Urinary bladder (tissue), 3 donors: ENCODE measurements at regions not wholly inside any gene's neighbourhood (a gene's known extent, or its start where the extent isn't known, plus 50 kb on each side); places are given as distances from the start of the nearest gene placed in this dataset.
"Not testable (repeated sequence)": the region's sequence is repeated elsewhere in the genome, so short reads cannot be mapped to it uniquely, and the experiment has no call there.

Experiments used
- DNase-seq: peaks from one replicate; pipeline ENCODE4 v3.0.0-alpha.2; 2015; ENCODE audit errors: extremely low spot score
- H3K27ac ChIP-seq: one replicate; pipeline ENCODE4 v1.5.1; 2013; ENCODE audit warnings: low read depth, mild to moderate bottlenecking, moderate library complexity
- H3K36me3 ChIP-seq: one replicate; pipeline ENCODE4 v1.6.1; 2013; ENCODE audit warnings: mild to moderate bottlenecking, moderate library complexity; ENCODE audit not compliant: insufficient read depth
- H3K4me1 ChIP-seq: one replicate; pipeline ENCODE4 v1.6.1; 2013; ENCODE audit warnings: mild to moderate bottlenecking, moderate library complexity; ENCODE audit not compliant: insufficient read depth
- H3K4me3 ChIP-seq: one replicate; pipeline ENCODE4 v1.5.1; 2013; ENCODE audit warnings: low read depth, low read length
- WGBS: extraction: QIAGEN DNeasy Blood & Tissue Kit; methylation state at CpG from one replicate; pipeline ENCODE4 v1.1.7; 2013; 5-methylcytosine and 5-hydroxymethylcytosine counted together
- donor health status: healthy with polysubstance abuse.
- donor health status: healthy.

DNA sequence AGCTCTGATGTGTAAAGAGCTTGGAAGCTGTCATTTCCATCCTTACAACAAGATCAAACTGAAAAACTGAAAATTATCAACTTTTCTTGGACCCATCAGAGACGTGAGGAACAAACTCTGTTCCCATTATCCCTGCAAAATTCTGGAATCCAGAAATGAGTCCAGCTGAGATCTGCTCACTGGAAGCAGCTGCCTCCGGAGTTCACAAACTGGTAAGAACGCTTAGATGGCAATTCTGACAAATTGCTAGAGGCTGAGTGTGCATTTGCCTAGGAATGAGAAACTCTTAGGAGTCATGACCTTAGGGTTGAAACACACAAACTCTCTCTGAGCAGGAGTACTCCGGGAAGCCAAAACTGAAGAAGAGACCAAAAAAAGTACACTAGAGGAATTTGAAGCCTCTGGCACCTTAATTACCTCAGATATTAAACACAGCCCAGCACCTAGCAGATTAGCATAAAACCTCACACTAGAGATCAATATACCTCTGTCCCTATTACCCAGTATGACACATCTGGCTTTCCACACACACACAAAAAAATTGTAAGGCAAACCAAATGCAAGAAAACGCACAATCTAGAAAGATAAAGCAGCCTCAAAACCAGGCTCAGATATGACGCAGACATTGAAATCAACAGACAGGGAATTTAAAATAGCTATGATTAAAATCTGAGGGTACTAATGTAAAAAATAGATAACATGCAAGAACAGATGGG, 233.5 kb upstream of the SGK1 start:
- Histone ChIP-seq H3K4me1 (no peaks in the 10 kb centered on the region), H3K27ac (no peak overlapping the region), H3K4me3 (no peak overlapping the region), H3K36me3 (no peaks in the 10 kb centered on the region)
- DNase-seq, result no peak
- WGBS, result 56% methylated on average over 6 of the region's 6 CpGs

- no peak for DNase-seq
- H3K4me1 ChIP-seq, result no peaks in the 10 kb centered on the region
- WGBS, result 55% methylated on average over 3 of the region's 3 CpGs
- no peak overlapping the region for H3K4me3 ChIP-seq
- no peaks in the 10 kb centered on the region for H3K36me3 ChIP-seq
- H3K27ac ChIP-seq, result no peak overlapping the region
These were observed 232.7 kb upstream of the SGK1 start for GRCh38 chr6:134550604-134551003.

GRCh38 chr6:134549854-134550253, 231.9 kb upstream of the SGK1 start:
- Histone ChIP-seq H3K36me3 (no peaks in the 10 kb centered on the region), H3K27ac (no peak overlapping the region), H3K4me1 (no peaks in the 10 kb centered on the region), H3K4me3 (no peak overlapping the region)
- no peak for DNase-seq

- Histone ChIP-seq H3K4me1 (no peaks in the 10 kb centered on the region), H3K4me3 (no peak overlapping the region), H3K36me3 (no peaks in the 10 kb centered on the region), H3K27ac (no peak overlapping the region)
- DNase-seq, result no peak
- WGBS, result 43% methylated on average over 8 of the region's 8 CpGs
These were observed 229.2 kb upstream of the SGK1 start for GRCh38 chr6:134546962-134547645.

DNA sequence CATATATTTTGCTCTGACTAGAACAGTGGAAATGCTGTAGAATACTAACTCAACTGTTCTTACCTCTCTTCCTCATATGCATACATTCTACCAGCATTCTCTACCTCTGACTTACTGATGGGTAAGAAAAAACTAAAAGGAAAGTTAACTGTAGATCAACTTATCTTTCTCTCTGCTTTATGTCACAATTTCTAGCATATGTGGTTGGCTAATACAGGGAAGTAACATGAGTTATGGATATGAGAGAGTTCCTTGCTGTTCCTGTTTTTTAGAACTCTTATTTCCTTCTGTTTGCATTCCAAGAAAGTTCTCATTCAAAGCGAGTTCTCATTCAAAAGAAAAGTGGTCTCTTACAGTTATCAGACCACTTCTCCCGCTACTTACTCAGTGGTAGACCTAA, 226.8 kb upstream of the SGK1 start:
- no peak overlapping the region for H3K4me3 ChIP-seq
- no peaks in the 10 kb centered on the region for H3K36me3 ChIP-seq
- 90% methylated on average over 2 of the region's 2 CpGs for WGBS
- no peak for DNase-seq
- H3K27ac ChIP-seq, result no peak overlapping the region
- no peaks in the 10 kb centered on the region for H3K4me1 ChIP-seq

GRCh38 chr6:134543128-134543527, 225.2 kb upstream of the SGK1 start:
- Histone ChIP-seq H3K27ac (no peak overlapping the region), H3K36me3 (no peaks in the 10 kb centered on the region), H3K4me1 (no peaks in the 10 kb centered on the region), H3K4me3 (no peak overlapping the region)
- no peak for DNase-seq
- WGBS, result 97% methylated on average over 1 of the region's 1 CpG

DNA sequence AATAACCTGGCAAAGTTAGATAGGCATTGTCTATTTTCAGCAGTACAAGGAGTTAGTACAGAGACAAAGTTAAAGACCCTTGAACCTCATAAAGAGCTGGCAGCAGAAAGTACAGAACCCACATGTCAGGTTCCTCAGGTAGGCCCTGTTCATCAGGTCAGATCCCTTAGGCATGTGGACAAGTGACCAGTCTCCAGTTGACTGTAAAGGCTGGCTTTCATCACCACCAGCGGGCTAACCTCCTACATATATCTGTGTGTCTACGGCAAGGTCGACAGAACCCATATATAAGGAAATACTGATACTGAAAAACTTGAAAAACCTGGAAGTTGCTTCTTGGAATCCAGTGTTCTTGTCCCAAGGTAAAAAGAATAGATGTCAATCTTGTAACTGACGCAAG, 223.1 kb upstream of the SGK1 start:
- H3K36me3 ChIP-seq, result no peaks in the 10 kb centered on the region
- DNase-seq, result no peak
- 97% methylated on average over 4 of the region's 4 CpGs for WGBS
- H3K4me1 ChIP-seq, result no peaks in the 10 kb centered on the region
- H3K4me3 ChIP-seq, result no peak overlapping the region
- no peak overlapping the region for H3K27ac ChIP-seq

GRCh38 chr6:134539865-134540323, 222.0 kb upstream of the SGK1 start:
- H3K4me1 ChIP-seq, result no peaks in the 10 kb centered on the region
- no peaks in the 10 kb centered on the region for H3K36me3 ChIP-seq
- DNase-seq, result no peak
- no peak overlapping the region for H3K27ac ChIP-seq
- H3K4me3 ChIP-seq, result no peak overlapping the region
- 73% methylated on average over 7 of the region's 7 CpGs for WGBS

DNA sequence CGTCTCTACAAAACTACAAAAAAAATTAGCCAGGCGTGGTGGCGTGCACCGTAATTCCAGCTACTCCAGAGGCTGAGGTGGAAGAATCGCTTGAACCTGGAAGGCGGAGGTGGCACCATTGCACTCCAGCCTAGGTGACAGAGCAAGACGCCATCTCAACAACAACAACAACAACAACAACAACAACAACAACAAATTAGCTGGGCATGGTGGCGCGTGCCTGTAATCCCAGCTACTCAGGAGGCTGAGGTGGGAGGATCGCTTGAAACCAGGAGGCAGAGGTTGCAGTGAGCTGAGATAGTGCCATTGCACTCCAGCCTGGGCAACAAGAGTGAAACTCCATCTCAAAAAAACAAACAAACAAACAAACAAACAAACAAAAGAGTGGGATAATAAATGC, 219.9 kb upstream of the SGK1 start:
- H3K4me3 ChIP-seq, DNase-seq, H3K4me1 ChIP-seq, H3K27ac ChIP-seq, H3K36me3 ChIP-seq: not testable (repeated sequence)
- WGBS, result 97% methylated on average over 10 of the region's 10 CpGs

DNA sequence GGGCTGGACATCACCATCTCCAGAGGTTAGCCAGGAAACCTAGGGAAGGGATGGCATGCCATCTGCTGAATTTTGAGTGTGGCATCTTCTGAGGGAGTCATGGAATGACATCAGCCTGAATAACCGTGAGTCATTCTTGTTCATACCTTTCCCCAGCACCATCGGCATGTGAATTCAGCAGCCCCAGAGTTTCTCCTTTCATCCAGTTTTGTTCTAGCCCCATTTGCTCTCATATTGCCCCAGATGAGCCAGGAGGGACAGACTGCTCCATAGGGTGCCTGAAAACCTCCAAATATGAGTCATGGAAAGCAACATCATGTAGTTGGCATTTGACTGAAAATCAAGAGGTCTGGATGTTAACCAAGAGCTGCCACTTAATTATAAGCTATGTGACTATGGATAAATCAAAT, 219.2 kb upstream of the SGK1 start:
- no peak for DNase-seq
- 96% methylated on average over 2 of the region's 2 CpGs for WGBS
- H3K27ac ChIP-seq, result no peak overlapping the region
- H3K36me3 ChIP-seq, result no peaks in the 10 kb centered on the region
- H3K4me1 ChIP-seq, result no peaks in the 10 kb centered on the region
- H3K4me3 ChIP-seq, result no peak overlapping the region

- no peaks in the 10 kb centered on the region for H3K4me1 ChIP-seq
- no peak overlapping the region for H3K4me3 ChIP-seq
- no peaks in the 10 kb centered on the region for H3K36me3 ChIP-seq
- no peak for DNase-seq
- WGBS, result 72% methylated on average over 2 of the region's 2 CpGs
- no peak overlapping the region for H3K27ac ChIP-seq
These were observed 217.9 kb upstream of the SGK1 start for GRCh38 chr6:134535831-134536230.

- 74% methylated on average over 2 of the region's 2 CpGs for WGBS
- no peak overlapping the region for H3K4me3 ChIP-seq
- no peak overlapping the region for H3K27ac ChIP-seq
- no peaks in the 10 kb centered on the region for H3K4me1 ChIP-seq
- DNase-seq, result no peak
- no peaks in the 10 kb centered on the region for H3K36me3 ChIP-seq
These were observed 216.8 kb upstream of the SGK1 start for GRCh38 chr6:134534708-134535149.

- no peaks in the 10 kb centered on the region for H3K4me1 ChIP-seq
- DNase-seq, result no peak
- WGBS, result 98% methylated on average over 3 of the region's 3 CpGs
- no peak overlapping the region for H3K4me3 ChIP-seq
- no peak overlapping the region for H3K27ac ChIP-seq
- no peaks in the 10 kb centered on the region for H3K36me3 ChIP-seq
These were observed 216.1 kb upstream of the SGK1 start for GRCh38 chr6:134533991-134534390.
